NCI-H82 treated with DMSO at 0.1 percent for 48 hours (cell line): ENCODE measurements at regions not wholly inside any gene's neighbourhood (a gene's known extent, or its start where the extent isn't known, plus 50 kb on each side); places are given as distances from the start of the nearest gene placed in this dataset.

ENCODE experiments used
- DNase-seq: peaks from one replicate; lab custom pipeline; 2025; ENCODE audit not compliant: unreplicated experiment; lab: John Stamatoyannopoulos, UW

DNA sequence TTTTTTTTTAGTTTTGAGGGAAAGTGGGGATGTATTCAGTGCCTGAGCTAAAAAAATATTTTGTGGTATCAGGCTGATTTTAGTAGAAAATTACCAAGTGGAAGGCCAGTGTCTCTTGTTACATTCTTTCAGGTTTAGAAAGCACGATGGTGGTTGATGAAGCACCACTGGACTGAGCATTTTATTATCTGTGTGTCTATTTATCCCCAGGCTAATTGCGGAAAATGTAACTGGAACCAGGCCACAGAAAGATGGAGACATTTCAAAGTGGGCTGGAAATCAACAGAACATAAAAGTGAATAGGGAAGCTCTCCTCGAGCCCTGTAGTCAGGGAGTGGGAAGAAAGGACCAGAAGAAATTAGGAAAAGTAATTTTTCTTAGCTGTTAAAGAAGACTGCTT lies 261.0 kb downstream of the STK31 start:
- DNase-seq: no peak

DNA sequence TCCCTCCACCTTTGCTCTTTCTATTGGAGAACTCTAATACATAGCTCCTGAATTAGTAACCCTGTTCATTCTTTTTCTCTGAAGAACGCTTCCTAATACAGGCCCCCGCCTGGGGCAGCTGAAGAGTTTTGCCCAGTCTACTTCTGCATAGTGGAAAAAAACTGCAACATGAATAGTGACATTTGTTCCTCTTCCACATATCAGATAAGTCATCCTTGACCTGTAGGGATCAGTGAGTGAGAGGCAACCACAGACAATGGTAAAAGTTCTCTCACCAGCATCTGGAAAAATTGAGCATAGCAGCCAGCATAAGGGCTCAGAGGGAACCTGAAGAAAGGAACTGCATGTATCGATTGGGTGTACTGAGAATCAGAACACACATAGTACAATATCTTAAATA lies 262.0 kb downstream of the STK31 start:
- no peak for DNase-seq

- no peak for DNase-seq
These were observed 263.2 kb downstream of the STK31 start for GRCh38 chr7:23973264-23973663.

GRCh38 chr7:23980081-23980480 lies 270.1 kb downstream of the STK31 start:
- no peak for DNase-seq

GRCh38 chr7:23981314-23981713 lies 271.3 kb downstream of the STK31 start:
- no peak for DNase-seq

GRCh38 chr7:23981758-23982157 lies 271.7 kb downstream of the STK31 start:
- no peak for DNase-seq

- DNase-seq: no peak
These were observed 278.5 kb upstream of the NPY start for GRCh38 chr7:24005517-24005916.

DNA sequence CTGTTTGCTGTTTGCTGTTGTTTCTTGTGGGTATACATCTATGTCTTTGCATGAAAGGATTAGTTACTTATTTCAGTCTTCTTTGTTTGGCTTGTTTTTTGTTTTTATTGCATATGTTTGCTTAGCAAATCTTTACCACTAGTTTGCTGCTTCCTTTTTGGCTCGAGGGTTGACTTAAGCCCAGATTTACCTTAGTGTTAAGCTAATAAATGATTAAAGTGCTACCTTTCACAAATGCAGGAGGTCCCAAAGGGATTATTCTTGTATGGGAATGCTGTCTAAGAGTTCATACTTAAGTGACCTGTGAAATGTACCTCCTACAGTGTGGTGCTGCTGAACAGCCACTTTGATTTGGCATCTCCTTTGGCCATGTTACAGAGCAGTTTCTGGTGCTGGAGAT lies 273.5 kb upstream of the NPY start:
- no peak for DNase-seq

GRCh38 chr7:24017519-24017918 lies 266.5 kb upstream of the NPY start:
- no peak for DNase-seq

- DNase-seq: no peak
These were observed 265.7 kb upstream of the NPY start for GRCh38 chr7:24018331-24018730.

GRCh38 chr7:24019841-24020240 lies 264.1 kb upstream of the NPY start:
- no peak for DNase-seq

GRCh38 chr7:24024276-24025068 lies 259.5 kb upstream of the NPY start:
- DNase-seq: no peak

GRCh38 chr7:24025094-24025493 lies 258.9 kb upstream of the NPY start:
- no peak for DNase-seq

- no peak for DNase-seq
These were observed 258.2 kb upstream of the NPY start for GRCh38 chr7:24025765-24026164.

- no peak for DNase-seq
These were observed 257.6 kb upstream of the NPY start for GRCh38 chr7:24026351-24026750.

DNA sequence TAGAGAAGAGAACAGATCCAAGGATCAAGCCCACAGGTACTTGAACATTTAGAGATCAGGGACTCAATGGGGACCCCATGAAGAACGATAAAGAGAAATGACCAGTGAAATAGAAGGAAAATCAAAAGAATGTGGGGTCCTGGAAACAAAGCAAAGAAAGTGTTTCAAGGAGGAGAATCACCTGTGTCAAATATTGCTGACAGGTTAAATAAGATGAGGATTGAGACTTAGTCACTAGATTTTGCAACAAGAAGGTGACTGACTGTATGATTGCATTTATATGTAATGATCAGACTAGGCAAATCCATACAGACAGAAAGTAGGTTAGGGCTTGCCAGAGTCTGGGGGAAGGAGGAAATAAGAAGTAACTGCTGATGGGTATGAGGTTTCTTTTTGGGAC lies 254.9 kb upstream of the NPY start:
- no peak for DNase-seq

DNA sequence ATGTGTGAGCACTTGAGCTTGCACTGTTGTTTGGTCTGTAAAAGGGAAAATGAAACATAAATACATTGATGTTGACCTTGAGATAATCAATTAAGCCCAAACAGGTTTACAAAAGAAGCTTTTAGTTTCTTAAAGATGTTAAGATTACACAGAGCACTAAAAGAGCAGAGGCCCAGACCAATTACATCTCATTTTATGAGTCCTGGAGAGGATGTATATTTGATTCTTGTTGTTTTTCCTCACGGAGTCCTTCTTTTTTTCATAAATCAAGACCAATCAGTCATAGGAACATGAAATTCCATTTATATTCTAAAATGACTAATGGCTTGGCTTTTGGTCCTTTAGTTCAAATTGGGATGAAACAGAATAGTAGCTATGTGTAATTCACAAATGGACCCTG lies 249.7 kb upstream of the NPY start:
- no peak for DNase-seq

- DNase-seq: no peak
These were observed 248.5 kb upstream of the NPY start for GRCh38 chr7:24035366-24036032.

- no peak for DNase-seq
These were observed 248.0 kb upstream of the NPY start for GRCh38 chr7:24036033-24036412.

GRCh38 chr7:24038993-24039392 lies 245.0 kb upstream of the NPY start:
- no peak for DNase-seq

DNA sequence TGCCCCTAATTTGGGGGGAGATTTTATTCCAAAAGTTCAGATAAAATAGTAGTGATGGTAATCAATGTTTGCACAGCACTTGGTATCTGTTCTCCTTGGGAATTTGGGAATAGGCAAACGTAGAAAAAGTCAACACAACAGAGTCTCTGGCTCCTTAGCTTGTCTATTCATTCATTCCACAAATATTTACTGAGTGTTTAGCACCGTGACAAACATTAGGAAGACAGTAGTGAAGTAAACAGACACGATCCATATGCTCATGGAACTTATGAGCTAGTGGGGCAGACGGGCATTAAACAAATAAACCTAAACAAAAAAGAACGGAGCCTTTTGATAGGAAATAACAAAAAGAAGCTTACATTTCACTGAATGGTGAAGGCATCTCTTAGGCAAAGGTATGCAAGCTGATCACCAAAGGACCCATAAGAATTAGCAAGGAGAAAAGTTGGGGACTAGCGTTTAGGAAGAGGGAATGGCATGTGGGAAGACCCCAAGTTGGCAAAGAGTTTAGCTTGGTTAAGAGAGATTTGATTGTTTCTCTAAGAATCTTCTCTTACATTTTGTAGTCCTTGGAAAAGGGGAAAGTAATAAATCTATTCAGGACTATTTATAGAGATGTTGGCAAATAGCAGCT lies 243.9 kb upstream of the NPY start:
- DNase-seq: no peak

DNA sequence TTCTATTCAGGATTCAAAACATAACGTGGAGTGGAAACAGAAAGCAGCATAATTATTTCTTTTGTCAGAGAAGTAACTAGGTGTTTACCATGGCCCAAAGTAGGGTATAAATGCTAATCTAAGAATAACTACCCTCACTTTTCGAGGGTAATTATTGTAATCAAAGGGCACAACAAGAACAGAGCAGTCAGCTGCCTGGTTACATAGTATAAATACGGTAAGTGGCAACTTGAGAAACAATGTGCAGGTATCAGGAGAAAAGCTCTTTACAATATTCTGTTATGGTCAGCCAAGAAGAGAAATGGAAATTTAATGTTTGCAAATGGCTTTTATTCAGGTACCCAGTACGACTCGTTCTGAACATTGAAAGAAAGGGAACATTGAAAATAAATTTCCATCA lies 242.0 kb upstream of the NPY start:
- no peak for DNase-seq
